GM12878 (cell line): ENCODE measurements at regions not wholly inside any gene's neighbourhood (a gene's known extent, or its start where the extent isn't known, plus 50 kb on each side); places are given as distances from the start of the nearest gene placed in this dataset.

Experiments
- BHLHE40 ChIP-seq, 2 experiments: fragments of 450-650 bp in 1 of 2; IDR thresholded peaks; 2 replicates each; pipeline ENCODE4 v1.6.1; 2011 to 2017; ENCODE audit warnings: low read depth in 2 of 2, borderline replicate concordance in 1 of 2, improper control_type of control experiment in 1 of 2, low read length in 1 of 2, mild to moderate bottlenecking in 1 of 2
- CBX5 ChIP-seq: sonication (generic); IDR thresholded peaks from 2 replicates; pipeline ENCODE4 v1.6.1; 2016; ENCODE audit warnings: low read depth, moderate library complexity, mild to moderate bottlenecking, inconsistent platforms
- DPF2 ChIP-seq: fragments of 450-650 bp; IDR thresholded peaks from 2 replicates; pipeline ENCODE4 v1.6.1; 2017; ENCODE audit warnings: mild to moderate bottlenecking
- GATAD2B ChIP-seq: fragments of 450-650 bp; conservative IDR thresholded peaks from 2 replicates; pipeline ENCODE4 v1.6.1; 2017; ENCODE audit warnings: low read depth, mild to moderate bottlenecking, moderate library complexity
- HDAC6 ChIP-seq: fragments of 200-600 bp; sonication (generic); IDR thresholded peaks from one replicate; pipeline ENCODE4 v1.8.0; 2017; ENCODE audit warnings: antibody characterized with exemption; ENCODE audit not compliant: unreplicated experiment
- KAT2A ChIP-seq: conservative IDR thresholded peaks from 2 replicates; pipeline ENCODE4 v1.6.1; 2011; ENCODE audit warnings: low read depth, low read length; ENCODE audit not compliant: control insufficient read depth
- NBN ChIP-seq: fragments of 450-650 bp; IDR thresholded peaks from 2 replicates; pipeline ENCODE4 v1.6.1; 2016
- PML ChIP-seq: IDR thresholded peaks from 2 replicates; pipeline ENCODE4 v1.6.1; 2012; ENCODE audit warnings: low read length, inconsistent platforms
- RAD21 ChIP-seq: IDR thresholded peaks from 2 replicates; pipeline ENCODE4 v1.6.1; 2011; ENCODE audit warnings: mild to moderate bottlenecking, low read depth, low read length, moderate library complexity; ENCODE audit not compliant: insufficient read depth
- RFX5 ChIP-seq: IDR thresholded peaks from 2 replicates; pipeline ENCODE4 v1.6.1; 2011; ENCODE audit warnings: low read depth, low read length, improper control_type of control experiment
- SMC3 ChIP-seq: IDR thresholded peaks from 2 replicates; pipeline ENCODE4 v1.6.1; 2011; ENCODE audit warnings: low read length, improper control_type of control experiment, borderline replicate concordance
- SUPT20H ChIP-seq: IDR thresholded peaks from 2 replicates; pipeline ENCODE4 v1.6.1; 2011; ENCODE audit warnings: low read depth, mild to moderate bottlenecking, low read length, moderate library complexity, borderline replicate concordance; ENCODE audit not compliant: control insufficient read depth
- TCF3 ChIP-seq: IDR thresholded peaks from 2 replicates; pipeline ENCODE4 v1.6.1; 2012; ENCODE audit warnings: low read depth, mild to moderate bottlenecking, low read length, borderline replicate concordance; ENCODE audit not compliant: insufficient read depth
- ZNF24 ChIP-seq: fragments of 450-650 bp; IDR thresholded peaks from 2 replicates; pipeline ENCODE4 v1.6.1; 2017; ENCODE audit warnings: antibody characterized with exemption, mild to moderate bottlenecking
- TF ChIP-seq, protein P1 (sequence below): IDR thresholded peaks from 2 replicates; pipeline ENCODE4 v1.6.1; 2012; ENCODE audit warnings: improper control_type of control experiment, low read depth, low read length; ENCODE audit not compliant: insufficient replicate concordance
- TF ChIP-seq, protein P2 (sequence below): fragments of 450-650 bp; IDR thresholded peaks from 2 replicates; pipeline ENCODE4 v1.6.1; 2014; ENCODE audit warnings: mild to moderate bottlenecking
- TF ChIP-seq, protein P3 (sequence below): IDR thresholded peaks from 2 replicates; pipeline ENCODE4 v1.6.1; 2012; ENCODE audit warnings: low read length, inconsistent platforms
- TF ChIP-seq, protein P4 (sequence below): fragments of 450-650 bp; formaldehyde crosslinking; IDR thresholded peaks from 2 replicates; pipeline ENCODE4 v1.5.0; 2022; ENCODE audit warnings: mild to moderate bottlenecking, missing genetic modification characterization

DNA sequence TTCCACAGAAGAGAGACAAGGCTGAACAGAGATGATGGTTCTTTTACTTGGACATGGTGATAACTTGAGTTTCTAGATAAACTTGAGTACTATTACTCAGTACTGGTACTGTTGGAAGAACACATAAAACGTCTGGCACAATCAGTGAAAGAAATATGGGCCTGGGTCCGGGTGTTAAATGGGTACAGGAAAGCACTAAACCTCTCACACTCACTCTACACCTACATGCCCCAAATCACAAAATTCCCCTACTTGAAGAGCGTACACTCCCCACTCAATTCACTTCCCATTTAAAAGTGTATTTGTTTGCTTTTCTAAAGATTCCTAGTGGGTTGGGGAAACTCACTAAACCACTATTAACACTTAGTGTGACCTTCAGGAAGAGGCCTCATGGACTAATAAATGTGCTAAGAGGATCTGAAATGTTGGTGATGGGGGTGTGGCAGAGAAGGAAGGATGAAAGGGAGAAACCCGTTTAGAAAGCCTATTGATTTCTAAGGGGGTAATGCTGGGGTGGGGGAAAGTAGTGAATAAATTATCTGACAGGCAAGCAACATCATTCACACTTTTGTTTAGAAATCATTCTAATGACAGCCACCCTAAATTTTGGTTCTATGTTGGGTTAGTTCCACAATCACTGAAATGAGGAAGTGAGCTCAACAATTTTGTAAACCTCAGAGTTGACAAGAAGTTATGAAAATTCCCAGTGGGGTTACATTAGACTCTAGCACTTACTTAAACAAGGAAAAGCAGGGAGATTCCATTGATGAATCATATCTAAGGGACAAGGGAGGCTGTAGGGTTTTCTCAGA is 222.6 kb upstream of the MARCKS start (continued):
- TF ChIP-seq, protein P1, sequence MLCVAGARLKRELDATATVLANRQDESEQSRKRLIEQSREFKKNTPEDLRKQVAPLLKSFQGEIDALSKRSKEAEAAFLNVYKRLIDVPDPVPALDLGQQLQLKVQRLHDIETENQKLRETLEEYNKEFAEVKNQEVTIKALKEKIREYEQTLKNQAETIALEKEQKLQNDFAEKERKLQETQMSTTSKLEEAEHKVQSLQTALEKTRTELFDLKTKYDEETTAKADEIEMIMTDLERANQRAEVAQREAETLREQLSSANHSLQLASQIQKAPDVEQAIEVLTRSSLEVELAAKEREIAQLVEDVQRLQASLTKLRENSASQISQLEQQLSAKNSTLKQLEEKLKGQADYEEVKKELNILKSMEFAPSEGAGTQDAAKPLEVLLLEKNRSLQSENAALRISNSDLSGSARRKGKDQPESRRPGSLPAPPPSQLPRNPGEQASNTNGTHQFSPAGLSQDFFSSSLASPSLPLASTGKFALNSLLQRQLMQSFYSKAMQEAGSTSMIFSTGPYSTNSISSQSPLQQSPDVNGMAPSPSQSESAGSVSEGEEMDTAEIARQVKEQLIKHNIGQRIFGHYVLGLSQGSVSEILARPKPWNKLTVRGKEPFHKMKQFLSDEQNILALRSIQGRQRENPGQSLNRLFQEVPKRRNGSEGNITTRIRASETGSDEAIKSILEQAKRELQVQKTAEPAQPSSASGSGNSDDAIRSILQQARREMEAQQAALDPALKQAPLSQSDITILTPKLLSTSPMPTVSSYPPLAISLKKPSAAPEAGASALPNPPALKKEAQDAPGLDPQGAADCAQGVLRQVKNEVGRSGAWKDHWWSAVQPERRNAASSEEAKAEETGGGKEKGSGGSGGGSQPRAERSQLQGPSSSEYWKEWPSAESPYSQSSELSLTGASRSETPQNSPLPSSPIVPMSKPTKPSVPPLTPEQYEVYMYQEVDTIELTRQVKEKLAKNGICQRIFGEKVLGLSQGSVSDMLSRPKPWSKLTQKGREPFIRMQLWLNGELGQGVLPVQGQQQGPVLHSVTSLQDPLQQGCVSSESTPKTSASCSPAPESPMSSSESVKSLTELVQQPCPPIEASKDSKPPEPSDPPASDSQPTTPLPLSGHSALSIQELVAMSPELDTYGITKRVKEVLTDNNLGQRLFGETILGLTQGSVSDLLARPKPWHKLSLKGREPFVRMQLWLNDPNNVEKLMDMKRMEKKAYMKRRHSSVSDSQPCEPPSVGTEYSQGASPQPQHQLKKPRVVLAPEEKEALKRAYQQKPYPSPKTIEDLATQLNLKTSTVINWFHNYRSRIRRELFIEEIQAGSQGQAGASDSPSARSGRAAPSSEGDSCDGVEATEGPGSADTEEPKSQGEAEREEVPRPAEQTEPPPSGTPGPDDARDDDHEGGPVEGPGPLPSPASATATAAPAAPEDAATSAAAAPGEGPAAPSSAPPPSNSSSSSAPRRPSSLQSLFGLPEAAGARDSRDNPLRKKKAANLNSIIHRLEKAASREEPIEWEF: peak; percentile 95
- TF ChIP-seq RFX5: no peak
- TF ChIP-seq NBN: peak; percentile 75; the same call in 1 of the 2 replicates
- peak in 1 of 2 experiments; percentile 55; a peak in 2 of 4 replicates for TF ChIP-seq BHLHE40 (IDR thresholded peaks at IDR 0.05; ENCODE audit: borderline replicate concordance in 1 of 2, low read depth in 2 of 2, low read length in 1 of 2)
- no peak for TF ChIP-seq ZNF24
- TF ChIP-seq KAT2A: no peak
- TF ChIP-seq SMC3: 0 out of 2 replicates have a peak, but pooled peaks have one; percentile 18
- TF ChIP-seq RAD21: no peak
- no peak for TF ChIP-seq SUPT20H
- peak; percentile 97 for TF ChIP-seq DPF2
- TF ChIP-seq, protein P2, sequence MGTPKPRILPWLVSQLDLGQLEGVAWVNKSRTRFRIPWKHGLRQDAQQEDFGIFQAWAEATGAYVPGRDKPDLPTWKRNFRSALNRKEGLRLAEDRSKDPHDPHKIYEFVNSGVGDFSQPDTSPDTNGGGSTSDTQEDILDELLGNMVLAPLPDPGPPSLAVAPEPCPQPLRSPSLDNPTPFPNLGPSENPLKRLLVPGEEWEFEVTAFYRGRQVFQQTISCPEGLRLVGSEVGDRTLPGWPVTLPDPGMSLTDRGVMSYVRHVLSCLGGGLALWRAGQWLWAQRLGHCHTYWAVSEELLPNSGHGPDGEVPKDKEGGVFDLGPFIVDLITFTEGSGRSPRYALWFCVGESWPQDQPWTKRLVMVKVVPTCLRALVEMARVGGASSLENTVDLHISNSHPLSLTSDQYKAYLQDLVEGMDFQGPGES: no peak
- TF ChIP-seq, protein P3, sequence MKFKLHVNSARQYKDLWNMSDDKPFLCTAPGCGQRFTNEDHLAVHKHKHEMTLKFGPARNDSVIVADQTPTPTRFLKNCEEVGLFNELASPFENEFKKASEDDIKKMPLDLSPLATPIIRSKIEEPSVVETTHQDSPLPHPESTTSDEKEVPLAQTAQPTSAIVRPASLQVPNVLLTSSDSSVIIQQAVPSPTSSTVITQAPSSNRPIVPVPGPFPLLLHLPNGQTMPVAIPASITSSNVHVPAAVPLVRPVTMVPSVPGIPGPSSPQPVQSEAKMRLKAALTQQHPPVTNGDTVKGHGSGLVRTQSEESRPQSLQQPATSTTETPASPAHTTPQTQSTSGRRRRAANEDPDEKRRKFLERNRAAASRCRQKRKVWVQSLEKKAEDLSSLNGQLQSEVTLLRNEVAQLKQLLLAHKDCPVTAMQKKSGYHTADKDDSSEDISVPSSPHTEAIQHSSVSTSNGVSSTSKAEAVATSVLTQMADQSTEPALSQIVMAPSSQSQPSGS: peak; percentile 96
- no peak for TF ChIP-seq TCF3
- peak; percentile 55; the same call in 1 of the 2 replicates for TF ChIP-seq GATAD2B
- TF ChIP-seq HDAC6: no peak
- peak; percentile 70; the same call in 1 of the 2 replicates for TF ChIP-seq CBX5
- TF ChIP-seq, protein P4, sequence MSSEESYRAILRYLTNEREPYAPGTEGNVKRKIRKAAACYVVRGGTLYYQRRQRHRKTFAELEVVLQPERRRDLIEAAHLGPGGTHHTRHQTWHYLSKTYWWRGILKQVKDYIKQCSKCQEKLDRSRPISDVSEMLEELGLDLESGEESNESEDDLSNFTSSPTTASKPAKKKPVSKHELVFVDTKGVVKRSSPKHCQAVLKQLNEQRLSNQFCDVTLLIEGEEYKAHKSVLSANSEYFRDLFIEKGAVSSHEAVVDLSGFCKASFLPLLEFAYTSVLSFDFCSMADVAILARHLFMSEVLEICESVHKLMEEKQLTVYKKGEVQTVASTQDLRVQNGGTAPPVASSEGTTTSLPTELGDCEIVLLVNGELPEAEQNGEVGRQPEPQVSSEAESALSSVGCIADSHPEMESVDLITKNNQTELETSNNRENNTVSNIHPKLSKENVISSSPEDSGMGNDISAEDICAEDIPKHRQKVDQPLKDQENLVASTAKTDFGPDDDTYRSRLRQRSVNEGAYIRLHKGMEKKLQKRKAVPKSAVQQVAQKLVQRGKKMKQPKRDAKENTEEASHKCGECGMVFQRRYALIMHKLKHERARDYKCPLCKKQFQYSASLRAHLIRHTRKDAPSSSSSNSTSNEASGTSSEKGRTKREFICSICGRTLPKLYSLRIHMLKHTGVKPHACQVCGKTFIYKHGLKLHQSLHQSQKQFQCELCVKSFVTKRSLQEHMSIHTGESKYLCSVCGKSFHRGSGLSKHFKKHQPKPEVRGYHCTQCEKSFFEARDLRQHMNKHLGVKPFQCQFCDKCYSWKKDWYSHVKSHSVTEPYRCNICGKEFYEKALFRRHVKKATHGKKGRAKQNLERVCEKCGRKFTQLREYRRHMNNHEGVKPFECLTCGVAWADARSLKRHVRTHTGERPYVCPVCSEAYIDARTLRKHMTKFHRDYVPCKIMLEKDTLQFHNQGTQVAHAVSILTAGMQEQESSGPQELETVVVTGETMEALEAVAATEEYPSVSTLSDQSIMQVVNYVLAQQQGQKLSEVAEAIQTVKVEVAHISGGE (CRISPR knock-in tag): no peak
- TF ChIP-seq PML: peak; percentile 51
